ENCODE measurements at regions not wholly inside any gene's neighbourhood (a gene's known extent, or its start where the extent isn't known, plus 50 kb on each side); places are given as distances from the start of the nearest gene placed in this dataset.

DNA sequence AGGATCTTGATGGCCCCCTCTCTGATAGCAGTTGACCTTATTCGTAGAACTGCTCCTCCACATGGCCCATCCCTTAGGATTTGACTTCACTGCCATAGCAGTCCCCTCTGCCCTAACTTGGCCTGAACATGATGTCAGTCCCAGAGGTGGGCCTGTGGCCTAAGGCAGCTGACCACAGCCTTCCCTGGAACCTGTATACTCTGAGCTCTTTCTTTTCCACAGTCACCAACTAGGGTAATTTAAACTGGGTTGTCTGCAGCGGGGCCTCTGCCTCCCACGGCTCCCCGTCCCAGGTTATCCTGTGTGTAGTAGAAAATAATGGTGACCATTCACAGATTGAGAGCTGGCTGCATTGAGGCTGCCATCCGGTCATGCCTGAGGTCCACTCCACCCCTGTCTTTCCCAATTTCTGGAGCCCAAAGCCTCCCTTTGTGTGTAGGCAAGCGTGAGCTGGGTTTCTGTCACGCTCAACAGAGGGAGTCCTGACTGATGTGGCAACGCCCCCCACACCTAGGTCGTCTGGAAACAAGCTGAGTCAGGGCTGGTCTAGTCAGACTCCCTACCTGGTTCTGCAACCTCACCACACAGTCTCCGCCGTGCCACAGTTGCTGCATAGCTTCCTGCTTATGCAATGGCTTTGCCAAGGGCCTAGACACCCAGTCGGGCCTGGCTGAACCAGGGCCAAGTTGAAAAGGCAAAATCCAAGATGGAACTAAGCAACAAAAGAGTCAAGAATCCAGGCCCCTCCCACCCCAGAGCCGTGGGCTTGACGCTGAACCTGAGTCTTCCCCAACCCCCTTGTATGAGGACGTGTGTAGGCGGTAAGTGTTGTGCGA, 284.5 kb downstream of the XXYLT1 start:
- ATAC-seq, result peak in 1 of 3 donors; percentile 72
- Mint-ChIP-seq H3K4me1 (peaks cover 0 to 3% of the 10 kb centered on the region in 2 donors), H3K27ac (no peak overlapping the region), H3K4me3 (no peak overlapping the region), H3K36me3 (no peaks in the 10 kb centered on the region), H3K9me3 (no peaks in the 10 kb centered on the region), H3K27me3 (ENCODE audit: low read depth in 2 of 2) (peaks cover 16 to 23% of the 10 kb centered on the region in 2 donors)
- no peak for DNase-seq
- TF ChIP-seq, protein P1, sequence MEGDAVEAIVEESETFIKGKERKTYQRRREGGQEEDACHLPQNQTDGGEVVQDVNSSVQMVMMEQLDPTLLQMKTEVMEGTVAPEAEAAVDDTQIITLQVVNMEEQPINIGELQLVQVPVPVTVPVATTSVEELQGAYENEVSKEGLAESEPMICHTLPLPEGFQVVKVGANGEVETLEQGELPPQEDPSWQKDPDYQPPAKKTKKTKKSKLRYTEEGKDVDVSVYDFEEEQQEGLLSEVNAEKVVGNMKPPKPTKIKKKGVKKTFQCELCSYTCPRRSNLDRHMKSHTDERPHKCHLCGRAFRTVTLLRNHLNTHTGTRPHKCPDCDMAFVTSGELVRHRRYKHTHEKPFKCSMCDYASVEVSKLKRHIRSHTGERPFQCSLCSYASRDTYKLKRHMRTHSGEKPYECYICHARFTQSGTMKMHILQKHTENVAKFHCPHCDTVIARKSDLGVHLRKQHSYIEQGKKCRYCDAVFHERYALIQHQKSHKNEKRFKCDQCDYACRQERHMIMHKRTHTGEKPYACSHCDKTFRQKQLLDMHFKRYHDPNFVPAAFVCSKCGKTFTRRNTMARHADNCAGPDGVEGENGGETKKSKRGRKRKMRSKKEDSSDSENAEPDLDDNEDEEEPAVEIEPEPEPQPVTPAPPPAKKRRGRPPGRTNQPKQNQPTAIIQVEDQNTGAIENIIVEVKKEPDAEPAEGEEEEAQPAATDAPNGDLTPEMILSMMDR (IDR thresholded peaks at IDR 0.05), result no peak
- no peaks in the 10 kb centered on the region for H3K9me3 ChIP-seq (ENCODE audit: control insufficient read depth, insufficient read depth, low read length)
- 67% methylated on average over 15 of the region's 17 CpGs for WGBS (ENCODE audit: insufficient coverage)
- intact Hi-C loops (cut with micrococcal nuclease), result no loop called here
- H3K36me3 ChIP-seq (ENCODE audit: control insufficient read depth, insufficient read depth, low read length), result no peaks in the 10 kb centered on the region
- H3K4me3 ChIP-seq (ENCODE audit: low read length), result no peak overlapping the region
- no peak overlapping the region for H3K27ac ChIP-seq (ENCODE audit: low read length)
- no peaks in the 10 kb centered on the region for H3K27me3 ChIP-seq (ENCODE audit: control insufficient read depth, insufficient read depth, low read length)
- H3K4me1 ChIP-seq (ENCODE audit: control insufficient read depth, insufficient read depth, low read length), result peaks cover 10% of the 10 kb centered on the region

DNA sequence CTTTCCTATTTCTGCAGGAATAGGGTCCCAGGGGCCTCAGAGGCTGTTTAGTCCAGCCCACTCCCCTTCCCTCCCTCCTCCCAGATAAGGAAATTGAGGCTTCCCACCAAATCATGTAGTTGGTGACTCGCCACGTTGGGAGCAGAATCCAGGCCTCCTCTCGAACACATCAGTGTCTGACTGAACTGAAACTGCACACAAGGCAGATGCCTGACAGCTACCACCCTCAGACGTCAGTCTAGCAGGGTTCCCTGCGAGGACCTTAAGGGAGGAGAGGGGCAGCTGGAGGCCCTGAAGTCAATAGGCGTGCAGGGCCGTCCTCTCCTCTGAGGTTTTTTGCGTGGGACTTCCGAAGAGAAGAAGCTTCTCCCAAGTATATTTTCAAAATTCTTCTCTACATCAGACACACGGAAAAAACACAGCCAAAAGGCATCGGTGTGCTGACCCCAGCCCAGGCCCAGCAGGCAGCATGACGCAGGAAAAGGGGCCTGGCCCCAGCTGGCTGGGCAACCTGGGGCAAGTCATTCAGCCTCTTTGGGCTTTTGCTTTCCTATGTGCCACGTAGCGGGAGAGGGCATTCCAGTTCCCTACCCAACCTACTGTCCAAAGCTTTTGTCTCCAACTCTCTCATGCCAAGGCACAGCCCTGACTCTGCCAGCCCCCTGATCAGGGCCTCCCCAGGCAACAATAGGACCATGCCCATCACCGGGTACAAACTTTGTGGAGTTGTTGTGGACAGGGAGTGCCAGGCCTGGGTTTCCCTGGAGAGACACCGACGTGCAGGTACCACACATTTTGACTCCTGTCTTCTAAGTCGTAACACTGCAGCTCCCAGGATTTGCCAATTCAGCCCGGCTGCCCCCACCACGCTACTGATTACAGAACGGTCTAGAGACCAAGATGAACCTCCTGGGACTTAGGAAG, 283.1 kb downstream of the XXYLT1 start:
- intact Hi-C loops (cut with micrococcal nuclease), result no loop called here
- ATAC-seq, result no peak

DNA sequence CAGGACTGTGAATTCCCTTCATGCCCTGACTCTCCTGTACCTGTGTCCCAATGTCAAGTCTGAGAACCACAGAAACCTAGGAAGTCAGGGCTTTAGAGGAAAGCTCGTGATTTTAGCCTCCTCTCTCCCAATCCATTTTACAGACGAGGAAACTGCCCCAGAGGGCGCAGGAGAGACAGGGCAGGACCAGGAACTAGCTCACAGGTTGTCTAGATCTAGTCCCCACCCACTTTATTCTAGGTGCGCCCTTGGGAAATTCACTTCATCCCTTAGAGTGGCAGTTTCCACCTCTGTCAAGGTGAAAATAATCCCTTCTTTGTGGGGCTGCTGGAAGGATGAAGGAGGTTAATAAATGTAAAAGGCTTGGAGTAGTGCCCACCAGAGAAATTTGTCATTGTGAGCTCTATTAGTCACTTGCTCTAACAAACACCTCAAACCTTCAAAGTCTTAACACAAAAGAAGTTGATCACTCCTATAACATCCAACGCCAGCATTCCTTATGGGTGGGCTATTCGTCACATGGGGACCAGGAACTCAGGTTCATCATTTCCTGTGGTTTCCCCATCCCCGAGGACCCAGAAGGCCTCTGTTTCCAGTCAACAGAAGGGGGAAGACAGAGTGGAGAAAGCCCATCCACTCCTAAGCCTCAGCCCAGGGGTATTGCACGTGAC, 282.3 kb downstream of the XXYLT1 start:
- H3K27me3 ChIP-seq (ENCODE audit: control insufficient read depth, insufficient read depth, low read length), result no peaks in the 10 kb centered on the region
- H3K4me3 ChIP-seq (ENCODE audit: low read length), result no peak overlapping the region
- H3K36me3 ChIP-seq (ENCODE audit: control insufficient read depth, insufficient read depth, low read length), result no peaks in the 10 kb centered on the region
- no peak for DNase-seq
- H3K36me3 Mint-ChIP-seq, result no peaks in the 10 kb centered on the region
- peaks cover 0 to 3% of the 10 kb centered on the region in 2 donors for H3K4me1 Mint-ChIP-seq
- H3K27me3 Mint-ChIP-seq (ENCODE audit: low read depth in 2 of 2), result peaks cover 14 to 19% of the 10 kb centered on the region in 2 donors
- no peak overlapping the region for H3K27ac ChIP-seq (ENCODE audit: low read length)
- peaks cover 10% of the 10 kb centered on the region for H3K4me1 ChIP-seq (ENCODE audit: control insufficient read depth, insufficient read depth, low read length)
- no peak for ATAC-seq
- no peaks in the 10 kb centered on the region for H3K9me3 ChIP-seq (ENCODE audit: control insufficient read depth, insufficient read depth, low read length)
- H3K27ac Mint-ChIP-seq, result no peak overlapping the region
- H3K4me3 Mint-ChIP-seq, result no peak overlapping the region
- WGBS (ENCODE audit: insufficient coverage), result 82% methylated on average over 7 of the region's 8 CpGs
- TF ChIP-seq, protein P1 (IDR thresholded peaks at IDR 0.05), result no peak
- intact Hi-C loops (cut with micrococcal nuclease), result no loop called here
- H3K9me3 Mint-ChIP-seq, result no peaks in the 10 kb centered on the region

More for the DNA sequence above, 283.1 kb downstream of the XXYLT1 start:
- Mint-ChIP-seq H3K9me3 (no peaks in the 10 kb centered on the region), H3K4me1 (peaks cover 0 to 3% of the 10 kb centered on the region in 2 donors), H3K27me3 (ENCODE audit: low read depth in 2 of 2) (peaks cover 16 to 23% of the 10 kb centered on the region in 2 donors), H3K27ac (no peak overlapping the region), H3K4me3 (no peak overlapping the region), H3K36me3 (no peaks in the 10 kb centered on the region)
- H3K27ac ChIP-seq (ENCODE audit: low read length), result no peak overlapping the region
- DNase-seq, result no peak
- H3K4me1 ChIP-seq (ENCODE audit: control insufficient read depth, insufficient read depth, low read length), result peaks cover 10% of the 10 kb centered on the region
- no peaks in the 10 kb centered on the region for H3K36me3 ChIP-seq (ENCODE audit: control insufficient read depth, insufficient read depth, low read length)
- no peaks in the 10 kb centered on the region for H3K27me3 ChIP-seq (ENCODE audit: control insufficient read depth, insufficient read depth, low read length)
- no peak overlapping the region for H3K4me3 ChIP-seq (ENCODE audit: low read length)
- 83% methylated on average over 21 of the region's 21 CpGs for WGBS (ENCODE audit: insufficient coverage)
- TF ChIP-seq, protein P1 (IDR thresholded peaks at IDR 0.05), result no peak
- no peaks in the 10 kb centered on the region for H3K9me3 ChIP-seq (ENCODE audit: control insufficient read depth, insufficient read depth, low read length)
